ENCODE measurements at regions not wholly inside any gene's neighbourhood (a gene's known extent, or its start where the extent isn't known, plus 50 kb on each side); places are given as distances from the start of the nearest gene placed in this dataset.

DNA sequence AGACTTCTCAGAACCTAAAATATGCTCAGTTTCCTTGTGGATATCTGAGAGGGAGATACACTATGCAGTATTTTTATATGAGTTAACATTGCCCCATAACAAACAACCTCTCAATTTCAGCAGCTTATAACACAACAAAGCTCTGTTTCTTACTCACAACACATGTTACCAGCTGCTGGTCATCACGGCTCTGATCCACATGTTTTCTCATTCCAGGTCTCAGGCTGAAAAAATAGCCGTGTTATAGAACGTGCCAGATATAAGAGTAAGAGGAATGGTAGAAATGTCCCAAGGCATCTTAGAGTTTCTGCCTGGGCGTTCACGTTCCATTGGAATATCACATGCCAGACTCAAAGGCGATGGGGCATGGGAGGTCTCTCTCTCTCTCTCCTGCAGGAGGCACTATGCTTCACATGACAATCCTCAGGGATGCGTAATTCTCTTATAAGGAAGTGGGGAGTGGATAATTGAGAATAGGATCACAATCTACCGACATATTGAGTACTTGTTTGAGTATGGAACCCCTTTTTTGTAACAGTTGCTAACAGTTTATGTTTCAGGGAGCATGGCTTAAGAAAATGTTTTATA is 246.6 kb downstream of the NHLRC3 start:
- TF ChIP-seq, protein P1, sequence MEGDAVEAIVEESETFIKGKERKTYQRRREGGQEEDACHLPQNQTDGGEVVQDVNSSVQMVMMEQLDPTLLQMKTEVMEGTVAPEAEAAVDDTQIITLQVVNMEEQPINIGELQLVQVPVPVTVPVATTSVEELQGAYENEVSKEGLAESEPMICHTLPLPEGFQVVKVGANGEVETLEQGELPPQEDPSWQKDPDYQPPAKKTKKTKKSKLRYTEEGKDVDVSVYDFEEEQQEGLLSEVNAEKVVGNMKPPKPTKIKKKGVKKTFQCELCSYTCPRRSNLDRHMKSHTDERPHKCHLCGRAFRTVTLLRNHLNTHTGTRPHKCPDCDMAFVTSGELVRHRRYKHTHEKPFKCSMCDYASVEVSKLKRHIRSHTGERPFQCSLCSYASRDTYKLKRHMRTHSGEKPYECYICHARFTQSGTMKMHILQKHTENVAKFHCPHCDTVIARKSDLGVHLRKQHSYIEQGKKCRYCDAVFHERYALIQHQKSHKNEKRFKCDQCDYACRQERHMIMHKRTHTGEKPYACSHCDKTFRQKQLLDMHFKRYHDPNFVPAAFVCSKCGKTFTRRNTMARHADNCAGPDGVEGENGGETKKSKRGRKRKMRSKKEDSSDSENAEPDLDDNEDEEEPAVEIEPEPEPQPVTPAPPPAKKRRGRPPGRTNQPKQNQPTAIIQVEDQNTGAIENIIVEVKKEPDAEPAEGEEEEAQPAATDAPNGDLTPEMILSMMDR (IDR thresholded peaks at IDR 0.05) = 0 out of 2 replicates have a peak, but pooled peaks have one; percentile 4
- no peak for TF ChIP-seq ZFX (IDR thresholded peaks at IDR 0.05; ENCODE audit: borderline replicate concordance)
